Neural progenitor cell (in vitro differentiated cells): ENCODE measurements at regions not wholly inside any gene's neighbourhood (a gene's known extent, or its start where the extent isn't known, plus 50 kb on each side); places are given as distances from the start of the nearest gene placed in this dataset.
"Not testable (repeated sequence)": the region's sequence is repeated elsewhere in the genome, so short reads cannot be mapped to it uniquely, and the experiment has no call there.

Experiments used
- DNase-seq: peaks from one replicate; pipeline ENCODE4 v3.0.0-alpha.2; 2016; ENCODE audit warnings: low spot score
- H2AFZ ChIP-seq: fragments of 200-600 bp; sonication (generic); replicated peaks from 2 replicates; pipeline ENCODE4 v1.6.1; 2016; ENCODE audit warnings: antibody characterized with exemption
- H3F3A ChIP-seq: fragments of 200-600 bp; sonication (generic); 2 replicates; pipeline ENCODE4 v1.6.1; 2016; ENCODE audit warnings: antibody characterized with exemption, low read depth
- H3K27ac ChIP-seq: fragments of 200-600 bp; sonication (generic); 2 replicates; pipeline ENCODE4 v1.5.1; 2016; ENCODE audit warnings: mild to moderate bottlenecking
- H3K27me3 ChIP-seq: fragments of 200-600 bp; sonication (generic); 2 replicates; pipeline ENCODE4 v1.6.1; 2016; ENCODE audit warnings: mild to moderate bottlenecking, moderate library complexity
- H3K36me3 ChIP-seq: fragments of 200-600 bp; sonication (generic); 2 replicates; pipeline ENCODE4 v1.5.1; 2016
- H3K4me1 ChIP-seq: fragments of 200-600 bp; sonication (generic); 2 replicates; pipeline ENCODE4 v1.6.1; 2016; ENCODE audit warnings: mixed run types
- H3K4me2 ChIP-seq: fragments of 200-600 bp; sonication (generic); 2 replicates; pipeline ENCODE4 v1.6.1; 2016
- H3K4me3 ChIP-seq: fragments of 200-600 bp; sonication (generic); 2 replicates; pipeline ENCODE4 v1.5.1; 2016
- H3K79me2 ChIP-seq: fragments of 200-600 bp; sonication (generic); 2 replicates; pipeline ENCODE4 v1.6.1; 2016; ENCODE audit warnings: low read depth
- H3K9ac ChIP-seq: fragments of 200-600 bp; sonication (generic); 2 replicates; pipeline ENCODE4 v1.6.1; 2016
- H3K9me3 ChIP-seq: fragments of 200-600 bp; sonication (generic); 2 replicates; pipeline ENCODE4 v1.5.1; 2016; ENCODE audit warnings: low read depth
- H4K20me1 ChIP-seq: fragments of 200-600 bp; sonication (generic); 2 replicates; pipeline ENCODE4 v1.6.1; 2016; ENCODE audit warnings: low read depth
- H3K27ac Mint-ChIP-seq: 3 replicates; pipeline ENCODE4 v1.8.0; 2021; ENCODE audit warnings: mixed read lengths
- H3K27me3 Mint-ChIP-seq: 2 replicates; pipeline ENCODE4 v1.8.0; 2022; ENCODE audit warnings: low read depth, mild to moderate bottlenecking, inconsistent platforms, moderate library complexity, mixed read lengths; ENCODE audit not compliant: insufficient read depth
- H3K36me3 Mint-ChIP-seq: 3 replicates; pipeline ENCODE4 v1.8.0; 2021; ENCODE audit warnings: mixed read lengths
- H3K4me1 Mint-ChIP-seq: 3 replicates; pipeline ENCODE4 v1.8.0; 2021; ENCODE audit warnings: mixed read lengths
- H3K4me3 Mint-ChIP-seq: 3 replicates; pipeline ENCODE4 v1.8.0; 2021; ENCODE audit warnings: mild to moderate bottlenecking, moderate library complexity, mixed read lengths
- H3K9me3 Mint-ChIP-seq: 3 replicates; pipeline ENCODE4 v1.8.0; 2020; ENCODE audit warnings: mixed read lengths
- CTCF ChIP-seq: fragments of 200-600 bp; sonication (generic); IDR thresholded peaks from 2 replicates; pipeline ENCODE4 v1.5.1; 2017; ENCODE audit warnings: antibody characterized with exemption, mild to moderate bottlenecking
- EZH2 ChIP-seq: fragments of 200-600 bp; sonication (generic); IDR thresholded peaks from 2 replicates; pipeline ENCODE4 v1.6.1; 2017; ENCODE audit warnings: antibody characterized with exemption, mild to moderate bottlenecking, moderate library complexity
- EZH2phosphoT487 ChIP-seq: fragments of 200-600 bp; sonication (generic); IDR thresholded peaks from 2 replicates; pipeline ENCODE4 v1.6.1; 2017; ENCODE audit warnings: antibody characterized with exemption

- Histone ChIP-seq H3F3A (no peaks in the 10 kb centered on the region), H4K20me1 (no peaks in the 10 kb centered on the region), H3K4me3 (no peak overlapping the region), H2AFZ (no peak overlapping the region), H3K27me3 (no peaks in the 10 kb centered on the region), H3K4me2 (no peak overlapping the region), H3K9ac (no peak overlapping the region), H3K9me3 (no peaks in the 10 kb centered on the region), H3K36me3 (no peaks in the 10 kb centered on the region), H3K27ac (no peak overlapping the region), H3K4me1 (no peaks in the 10 kb centered on the region), H3K79me2 (no peaks in the 10 kb centered on the region)
- TF ChIP-seq EZH2phosphoT487 (no peak), EZH2 (no peak), CTCF (no peak)
- DNase-seq: no peak
- H3K27me3 Mint-ChIP-seq: peaks cover 2% of the 10 kb centered on the region
- peaks cover 2% of the 10 kb centered on the region for H3K9me3 Mint-ChIP-seq
- H3K4me3 Mint-ChIP-seq: no peak overlapping the region
- no peaks in the 10 kb centered on the region for H3K36me3 Mint-ChIP-seq
- peaks cover 2% of the 10 kb centered on the region for H3K4me1 Mint-ChIP-seq
- no peak overlapping the region for H3K27ac Mint-ChIP-seq
Observed at GRCh38 chr13:80901530-80901929, 560.6 kb upstream of the SPRY2 start.

DNA sequence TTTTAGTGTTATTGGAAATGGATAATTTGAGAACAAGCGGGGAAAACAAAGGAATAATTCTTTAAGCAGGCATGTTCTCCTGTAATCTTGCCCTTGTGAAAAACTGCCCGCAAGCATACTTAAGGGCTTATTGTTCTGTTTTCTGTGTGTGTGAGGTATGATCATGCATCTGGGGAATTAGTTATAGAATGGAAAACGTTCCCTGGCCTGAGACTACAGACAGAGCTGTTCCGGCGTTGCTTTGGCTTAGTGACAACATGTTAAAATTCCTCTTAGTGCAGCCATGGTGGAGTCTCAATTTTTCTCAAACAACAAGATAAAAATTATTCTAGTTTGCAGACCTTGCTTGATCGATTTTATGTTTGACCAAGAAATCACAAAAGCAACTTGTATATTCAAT lies 560.2 kb upstream of the SPRY2 start:
- no peaks in the 10 kb centered on the region for H3K36me3 Mint-ChIP-seq
- no peaks in the 10 kb centered on the region for H3K79me2 ChIP-seq

DNA sequence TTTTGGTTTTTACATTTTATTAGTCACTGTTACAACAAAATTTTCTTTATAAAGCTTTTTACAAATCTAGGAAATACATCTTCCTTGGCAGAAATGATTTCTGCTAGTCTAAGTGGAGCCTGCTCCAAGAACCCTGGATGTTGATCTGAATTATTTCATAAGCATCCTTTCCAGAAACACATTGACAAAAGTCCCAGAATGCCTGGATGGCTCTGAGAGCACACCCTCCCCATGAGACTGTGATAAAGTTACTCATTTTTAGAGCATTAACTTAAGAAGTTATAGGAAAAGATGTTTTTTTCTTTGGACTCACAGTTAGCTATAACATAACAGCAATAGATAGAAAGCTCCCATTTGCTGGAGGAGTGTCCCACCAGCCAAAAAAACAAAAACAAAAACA lies 559.6 kb upstream of the SPRY2 start:
- Histone ChIP-seq H3K4me2 (no peak overlapping the region), H3F3A (no peaks in the 10 kb centered on the region), H3K27ac (no peak overlapping the region), H4K20me1 (no peaks in the 10 kb centered on the region), H3K36me3 (no peaks in the 10 kb centered on the region), H3K79me2 (no peaks in the 10 kb centered on the region), H3K9me3 (no peaks in the 10 kb centered on the region), H3K4me3 (no peak overlapping the region), H3K4me1 (no peaks in the 10 kb centered on the region), H3K9ac (no peak overlapping the region), H2AFZ (peak overlapping the region; percentile 31), H3K27me3 (no peaks in the 10 kb centered on the region)
- Mint-ChIP-seq H3K36me3 (no peaks in the 10 kb centered on the region), H3K9me3 (peaks cover 2% of the 10 kb centered on the region), H3K4me3 (no peak overlapping the region), H3K4me1 (peaks cover 2% of the 10 kb centered on the region), H3K27ac (no peak overlapping the region), H3K27me3 (peaks cover 2% of the 10 kb centered on the region)
- no peak for DNase-seq
- TF ChIP-seq CTCF: no peak
- TF ChIP-seq EZH2phosphoT487: no peak
- TF ChIP-seq EZH2: no peak

More for the DNA sequence above, 560.2 kb upstream of the SPRY2 start:
- Mint-ChIP-seq H3K4me3 (no peak overlapping the region), H3K27ac (no peak overlapping the region), H3K4me1 (peaks cover 2% of the 10 kb centered on the region), H3K9me3 (peaks cover 2% of the 10 kb centered on the region), H3K27me3 (peaks cover 2% of the 10 kb centered on the region)
- Histone ChIP-seq H3K9me3 (no peaks in the 10 kb centered on the region), H3K4me1 (no peaks in the 10 kb centered on the region), H3K4me3 (no peak overlapping the region), H3K27me3 (no peaks in the 10 kb centered on the region), H2AFZ (peak overlapping the region; percentile 31), H3K36me3 (no peaks in the 10 kb centered on the region), H4K20me1 (no peaks in the 10 kb centered on the region), H3K4me2 (no peak overlapping the region), H3K27ac (no peak overlapping the region), H3F3A (no peaks in the 10 kb centered on the region), H3K9ac (no peak overlapping the region)
- no peak for DNase-seq
- no peak for TF ChIP-seq EZH2phosphoT487
- TF ChIP-seq CTCF: no peak
- TF ChIP-seq EZH2: no peak

- H3K4me2 ChIP-seq, DNase-seq, H3K27me3 ChIP-seq, H3F3A ChIP-seq, H3K4me3 ChIP-seq, H3K9me3 Mint-ChIP-seq, H3K27ac ChIP-seq, H4K20me1 ChIP-seq, H3K4me3 Mint-ChIP-seq, H3K27ac Mint-ChIP-seq, H3K36me3 Mint-ChIP-seq, H3K36me3 ChIP-seq, H3K9ac ChIP-seq, H3K79me2 ChIP-seq, H3K9me3 ChIP-seq, H3K27me3 Mint-ChIP-seq, H3K4me1 Mint-ChIP-seq, H3K4me1 ChIP-seq: not testable (repeated sequence)
- peak overlapping the region; percentile 26 for H2AFZ ChIP-seq
Observed at GRCh38 chr13:80897641-80898040, 556.7 kb upstream of the SPRY2 start.
